GM18519 (cell line): ENCODE measurements at regions not wholly inside any gene's neighbourhood (a gene's known extent, or its start where the extent isn't known, plus 50 kb on each side); places are given as distances from the start of the nearest gene placed in this dataset.
"Not testable (repeated sequence)": the region's sequence is repeated elsewhere in the genome, so short reads cannot be mapped to it uniquely, and the experiment has no call there.

ENCODE experiments used
- ATAC-seq: cut with Tn5 transposase; IDR thresholded peaks from one replicate; pipeline ENCODE4 v1.9.1; 2021; ENCODE audit warnings: mild to moderate bottlenecking, moderate library complexity; ENCODE audit not compliant: unreplicated experiment, low FRiP score

DNA sequence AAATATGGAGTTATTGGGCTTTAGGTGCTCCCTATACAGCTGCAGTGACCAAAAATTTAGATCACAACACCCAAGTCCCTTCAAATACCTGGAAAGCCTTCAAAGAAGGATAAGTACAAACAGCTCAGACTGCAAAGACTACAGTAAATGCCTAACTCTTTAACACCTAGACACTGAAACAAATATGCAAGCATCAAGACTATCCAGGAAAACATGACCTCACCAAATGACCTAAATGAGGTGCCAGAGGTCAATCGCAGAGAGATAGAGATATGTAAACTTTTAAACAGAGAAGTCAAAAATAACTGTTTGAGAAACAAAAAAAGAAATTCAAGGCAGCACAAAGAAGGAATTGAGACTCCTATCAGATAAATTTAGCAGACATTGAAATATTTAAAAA is 753.8 kb upstream of the B3GALT2 start:
- ATAC-seq, result no peak

DNA sequence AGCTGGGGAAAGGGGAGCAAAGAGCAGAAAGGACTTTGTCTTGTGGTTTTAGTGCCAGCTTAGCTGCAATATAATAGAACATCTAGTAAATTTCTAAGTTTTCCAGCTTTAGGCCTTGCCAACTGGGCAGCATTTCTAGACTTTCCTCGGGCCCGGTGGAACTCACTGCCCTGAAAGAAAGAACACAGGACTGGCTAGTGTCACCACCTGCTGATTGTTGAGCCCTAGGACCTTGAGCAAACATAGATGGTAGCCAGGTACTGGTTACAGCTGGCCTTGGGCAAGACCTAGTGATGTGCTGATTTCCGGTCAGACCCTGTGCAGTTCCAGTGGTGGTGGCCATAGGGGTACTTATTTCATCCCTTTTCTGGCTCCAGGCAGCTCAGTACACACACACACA is 753.2 kb upstream of the B3GALT2 start:
- ATAC-seq, result no peak

DNA sequence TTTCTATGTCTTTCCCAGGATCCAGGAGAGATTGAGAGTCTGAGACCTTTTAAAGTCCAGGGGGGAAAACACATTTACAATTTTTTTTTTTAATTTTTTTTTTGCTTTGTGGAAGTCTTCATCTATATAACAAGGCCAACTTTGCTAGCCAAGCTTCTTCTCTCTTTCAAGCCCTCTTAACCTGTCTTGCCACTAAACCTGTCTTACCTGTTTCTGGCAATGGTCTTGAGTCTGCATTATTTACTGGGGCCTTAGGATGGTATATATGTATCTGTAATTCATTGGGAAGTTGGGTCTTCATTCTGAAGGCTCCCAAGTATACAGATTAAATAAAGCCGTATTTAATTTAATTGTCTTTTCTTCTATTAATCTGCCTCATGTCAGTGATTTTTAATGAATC is 750.9 kb upstream of the B3GALT2 start:
- ATAC-seq, result no peak

DNA sequence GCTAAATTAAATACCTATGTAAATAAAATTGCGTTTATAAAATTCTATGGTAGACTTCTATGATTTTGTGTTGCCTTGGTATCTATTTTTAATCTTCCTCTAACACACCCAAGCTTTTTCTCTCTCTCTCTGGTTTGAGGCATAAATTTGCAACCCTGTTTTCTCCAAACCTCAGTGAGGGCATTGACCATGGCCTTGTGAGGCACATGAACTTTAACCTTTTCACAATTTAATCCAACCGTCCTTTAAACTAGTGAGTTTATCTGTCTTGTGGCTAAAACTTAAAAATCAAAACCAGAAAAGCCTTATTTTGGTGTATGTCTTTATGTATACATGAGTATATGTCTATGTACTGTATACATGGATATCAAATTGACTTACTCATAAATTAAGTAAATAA is 746.6 kb upstream of the B3GALT2 start:
- ATAC-seq, result no peak

DNA sequence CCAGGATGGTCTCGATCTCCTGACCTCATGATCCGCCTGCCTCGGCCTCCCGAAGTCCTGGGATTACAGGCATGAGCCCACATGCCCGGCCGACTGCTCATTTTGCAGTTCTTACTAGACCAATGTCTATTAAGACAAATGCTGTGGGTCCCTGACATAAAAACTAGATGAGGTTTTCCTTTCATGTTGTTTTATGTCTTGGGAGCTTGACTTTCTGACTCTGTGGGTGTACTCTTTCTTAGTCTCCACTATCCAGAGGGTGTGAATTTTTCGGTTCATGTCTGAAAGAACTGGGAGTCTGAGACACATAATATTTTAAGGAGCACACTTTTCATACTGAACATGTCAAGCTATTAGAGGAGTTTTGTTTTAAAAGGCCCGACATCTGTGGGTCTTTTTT is 744.9 kb upstream of the B3GALT2 start:
- ATAC-seq, result no peak

DNA sequence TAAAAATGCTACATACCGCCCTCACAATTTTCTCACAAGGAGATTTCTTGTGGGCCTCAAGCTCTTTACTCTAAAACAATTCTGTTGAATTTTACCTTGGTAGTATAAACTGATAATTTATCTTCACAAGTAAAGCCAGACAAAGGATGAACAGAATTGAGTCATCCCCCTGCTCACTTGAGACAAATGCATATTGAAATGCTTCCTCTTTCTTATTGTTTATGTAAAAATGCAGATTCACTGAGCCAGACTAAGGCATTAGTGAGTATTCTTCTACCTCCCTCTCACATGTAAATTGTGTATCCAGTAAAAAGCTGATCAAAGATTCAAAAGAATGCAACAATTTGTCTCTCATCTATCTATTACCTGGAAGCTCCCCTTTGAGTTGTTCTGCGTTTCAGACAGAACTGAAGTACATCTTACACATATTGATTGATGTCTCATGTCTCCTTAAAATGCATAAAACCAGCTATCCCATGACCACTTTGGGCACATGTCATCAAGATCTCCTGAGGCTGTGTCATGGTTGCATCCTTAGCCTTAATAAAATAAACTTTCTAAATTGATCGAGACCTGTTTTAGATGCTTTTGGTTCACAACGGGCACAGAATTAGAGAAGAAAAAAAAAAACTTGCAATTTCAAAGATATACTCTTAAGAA is 743.1 kb upstream of the B3GALT2 start:
- ATAC-seq, result no peak

DNA sequence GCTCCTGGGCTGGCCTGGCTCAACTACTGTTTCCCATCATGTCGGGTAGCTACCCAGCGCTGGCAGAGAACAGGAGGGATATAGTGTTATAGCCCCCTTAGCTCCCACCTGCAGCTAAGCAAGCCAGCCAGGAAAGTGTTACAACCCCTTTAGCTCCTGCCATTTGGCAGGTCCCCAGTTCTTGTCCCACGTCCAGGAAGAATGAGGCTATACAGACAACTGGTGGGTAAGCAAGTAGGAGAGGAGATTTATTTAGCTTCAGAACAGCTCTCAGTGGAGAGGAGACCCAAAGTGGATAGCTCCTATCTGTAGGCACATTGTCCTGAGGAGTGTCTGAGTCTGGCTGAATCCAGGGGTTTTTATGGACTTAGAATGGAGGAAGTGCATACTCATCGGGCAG is 741.1 kb upstream of the B3GALT2 start:
- ATAC-seq, result no peak

DNA sequence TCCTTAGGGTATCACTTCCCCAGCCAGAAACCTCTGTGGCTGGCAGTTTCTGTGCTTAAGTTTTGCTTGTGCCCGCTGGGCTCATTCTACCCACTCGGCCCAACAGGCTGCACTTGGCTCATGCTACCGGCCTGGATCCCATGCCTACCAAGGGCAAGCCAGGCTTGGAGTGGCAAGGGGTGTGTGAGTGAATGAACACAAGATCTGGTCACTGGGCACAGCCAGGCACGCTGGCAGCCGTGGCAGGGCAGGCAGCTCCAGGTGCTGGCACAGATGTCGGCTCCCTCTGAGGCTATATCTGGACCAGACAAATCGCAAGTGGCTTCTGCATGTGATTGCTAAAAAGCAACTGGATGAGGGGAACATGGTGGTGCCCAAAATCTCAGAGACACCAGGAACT is 740.5 kb upstream of the B3GALT2 start:
- no peak for ATAC-seq

DNA sequence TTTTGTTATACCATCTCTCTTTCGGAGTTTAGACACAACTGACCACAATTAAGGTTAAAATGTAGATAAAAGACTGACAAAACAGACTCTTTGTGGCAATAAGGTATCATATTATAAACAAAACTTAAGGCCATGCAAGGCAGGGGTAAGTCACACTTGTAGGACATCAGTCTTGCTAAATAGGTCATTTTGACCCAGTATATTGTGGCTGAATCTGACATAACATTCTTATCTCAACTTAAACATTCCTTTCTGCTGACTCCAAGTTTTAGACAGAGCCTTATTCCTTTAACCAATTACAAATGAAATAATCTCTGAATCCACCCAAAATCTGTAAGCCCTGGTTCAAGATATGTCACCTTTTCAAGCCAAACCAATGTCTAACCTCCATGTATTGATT is 733.4 kb upstream of the B3GALT2 start:
- no peak for ATAC-seq

DNA sequence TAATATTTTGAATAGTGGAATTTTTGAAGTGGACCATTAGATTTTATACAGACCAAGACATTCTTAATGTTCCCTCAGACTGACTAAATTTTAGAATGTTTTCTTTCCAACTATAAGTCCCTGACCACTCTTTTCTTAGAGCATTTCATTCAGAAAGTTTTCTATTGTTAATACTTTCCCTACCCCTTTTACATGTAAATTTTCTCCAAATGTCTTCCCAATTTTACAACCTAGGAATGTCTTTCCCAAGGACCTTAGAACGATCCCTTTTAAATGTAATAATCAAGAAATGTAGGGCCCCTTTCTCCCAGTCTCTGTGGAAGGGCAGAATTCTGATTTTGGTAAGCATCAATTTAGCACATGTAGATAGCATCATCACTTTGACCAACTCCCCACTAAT is 730.0 kb upstream of the B3GALT2 start:
- no peak for ATAC-seq

DNA sequence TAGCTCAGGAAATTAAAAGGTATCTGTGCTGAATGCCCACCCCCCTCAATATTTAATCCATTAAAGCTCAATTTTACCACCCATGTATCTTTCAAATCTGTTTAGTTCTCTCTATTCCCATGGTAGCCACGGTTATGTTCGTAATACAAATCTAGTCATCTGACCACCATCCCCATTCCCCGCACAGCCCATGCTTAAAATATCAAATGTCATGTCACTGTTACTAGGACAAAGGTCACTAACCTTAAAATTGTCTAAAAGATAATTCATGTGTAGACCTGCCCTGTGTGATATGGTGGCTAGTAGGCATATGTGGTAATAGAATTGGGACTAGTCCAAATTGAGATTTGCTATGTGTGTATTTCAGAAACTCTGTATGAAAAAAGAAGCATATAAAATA is 728.5 kb upstream of the B3GALT2 start:
- ATAC-seq, result no peak

DNA sequence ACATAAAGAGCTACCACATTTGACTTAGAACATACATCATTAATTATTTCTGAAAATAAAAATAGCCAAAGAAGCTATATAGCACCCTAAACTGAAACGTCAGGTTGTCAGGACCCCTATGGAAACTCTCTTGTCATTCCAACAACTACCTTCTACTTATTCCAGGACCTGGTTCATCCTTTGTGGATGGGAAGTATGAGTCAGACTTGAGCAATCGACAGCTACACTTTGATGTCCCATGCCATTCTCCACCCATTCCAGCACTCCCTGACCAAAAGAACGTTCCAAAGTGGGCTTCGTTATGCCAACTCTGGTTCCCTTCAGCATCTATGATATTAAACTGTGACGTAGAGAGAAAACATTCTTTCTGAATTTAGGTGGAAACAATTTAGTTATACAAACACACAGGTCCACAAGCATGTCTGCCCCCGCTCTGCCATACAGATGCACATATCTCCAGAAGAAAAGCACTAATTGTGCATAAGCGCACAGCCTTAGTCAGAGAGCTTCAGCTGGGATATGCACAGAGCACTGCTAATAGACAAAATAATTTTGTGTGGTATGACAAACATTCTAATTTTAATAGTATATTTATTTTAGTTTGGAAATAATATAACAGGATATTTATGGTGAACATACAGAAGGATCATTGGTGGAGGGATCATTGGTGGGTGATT is 723.1 kb upstream of the B3GALT2 start:
- no peak for ATAC-seq

DNA sequence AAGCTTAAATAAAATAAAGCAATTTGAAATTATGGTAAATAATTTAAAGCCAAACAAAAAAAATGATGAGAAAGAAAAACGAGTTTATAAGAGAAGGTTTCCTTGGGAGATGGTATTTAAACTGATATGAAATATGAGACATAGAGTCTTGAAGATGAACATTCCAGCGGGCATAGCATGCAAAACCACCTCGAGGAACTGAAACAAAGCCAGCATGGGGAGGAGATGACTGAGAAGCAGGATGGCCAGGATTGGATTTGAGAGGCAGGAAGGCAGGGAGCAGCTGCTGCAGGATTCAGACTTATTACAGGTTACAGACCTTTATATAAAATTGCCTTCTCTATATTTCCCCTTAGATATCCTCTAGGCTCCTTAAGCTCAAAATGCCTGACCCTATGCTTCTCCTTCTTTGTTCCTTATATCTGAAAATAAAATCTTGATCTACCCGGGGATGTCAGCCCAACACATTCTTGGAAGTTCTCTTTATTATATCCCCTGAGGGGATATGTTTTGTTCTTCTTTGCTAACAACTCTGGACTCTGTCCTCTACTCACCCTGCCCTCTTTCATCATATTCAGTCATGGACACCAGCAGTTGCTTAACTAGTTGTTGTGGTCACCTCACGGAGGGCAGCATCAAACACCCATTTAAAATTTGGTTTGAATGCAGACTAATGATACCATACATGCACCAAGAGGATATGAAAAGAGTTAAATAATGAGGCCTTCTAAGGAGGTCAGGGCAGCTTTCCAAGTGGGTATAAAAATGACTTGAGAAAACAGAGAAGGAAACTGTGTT is 719.1 kb upstream of the B3GALT2 start:
- ATAC-seq, result no peak

DNA sequence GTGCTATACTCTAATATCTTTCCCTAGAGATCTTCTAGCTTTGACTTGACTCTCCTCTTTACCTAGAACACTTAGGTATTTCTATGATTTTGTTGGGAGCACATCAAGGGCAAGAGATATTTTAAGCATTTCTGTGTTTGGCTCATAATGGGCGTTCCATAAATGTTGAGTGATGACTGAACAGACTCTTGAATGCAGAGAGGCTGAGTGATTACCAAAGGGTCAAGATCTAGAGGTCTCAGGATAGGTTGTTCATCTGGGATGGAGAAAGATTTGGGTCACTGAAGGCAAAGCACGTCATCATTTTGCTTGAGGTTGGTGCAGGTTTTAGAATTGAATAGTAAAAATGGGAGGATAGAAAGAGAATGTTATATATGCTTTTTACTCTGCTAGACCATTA is 705.4 kb upstream of the B3GALT2 start:
- no peak for ATAC-seq

DNA sequence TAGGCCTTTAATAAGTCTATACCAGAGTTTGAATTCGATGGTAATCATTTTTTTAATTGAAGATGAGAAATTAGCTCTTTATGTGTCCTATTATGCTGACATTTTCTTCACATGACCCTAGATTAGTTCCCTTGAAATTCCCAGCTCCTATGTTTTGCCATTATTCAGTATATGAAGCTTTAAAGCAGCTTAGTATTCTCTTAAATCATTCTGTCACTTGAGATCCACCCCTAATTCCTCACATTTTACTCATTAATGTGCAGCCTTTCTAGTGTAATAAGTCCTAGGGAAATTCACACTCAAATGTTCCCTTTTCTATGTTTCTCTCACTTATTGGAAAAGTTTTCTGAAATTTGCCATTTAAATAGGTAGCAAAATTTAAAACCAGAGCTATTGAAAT is 704.5 kb upstream of the B3GALT2 start:
- no peak for ATAC-seq

DNA sequence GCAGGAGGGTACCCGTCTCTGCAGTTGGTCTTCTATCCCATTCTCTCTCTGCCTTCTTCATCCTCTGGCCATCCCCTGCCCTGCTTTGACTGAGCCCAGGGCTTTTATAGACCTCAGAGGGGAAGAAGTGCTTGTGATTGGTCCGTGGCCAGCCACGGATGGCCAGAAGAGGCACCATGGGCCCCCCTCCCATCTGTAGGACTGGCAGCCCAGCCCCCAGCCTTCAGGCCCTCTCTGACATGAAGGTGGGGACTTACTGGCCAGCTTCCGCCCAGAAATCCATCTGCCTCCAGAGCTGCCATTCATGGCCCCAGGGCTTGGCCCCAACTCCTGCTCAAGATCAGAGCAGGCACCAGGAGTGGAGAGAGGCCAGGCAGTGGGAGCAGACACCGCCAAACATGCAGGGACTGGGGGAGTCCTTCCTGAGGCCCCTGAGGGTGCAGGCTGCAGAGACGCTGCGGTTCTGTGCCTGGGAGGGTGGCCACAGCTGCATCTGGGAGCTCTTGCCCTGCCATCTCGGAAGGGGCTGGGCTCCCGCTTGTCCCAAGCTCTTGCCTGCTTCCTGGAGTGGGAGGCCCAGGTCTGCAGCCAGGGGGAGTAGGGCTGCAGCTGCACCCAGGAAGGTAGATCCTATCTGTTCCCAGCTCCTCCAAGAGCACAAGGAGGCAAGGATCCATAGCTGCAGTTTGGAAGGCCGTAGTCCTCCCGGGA is 698.6 kb upstream of the B3GALT2 start:
- no peak for ATAC-seq

DNA sequence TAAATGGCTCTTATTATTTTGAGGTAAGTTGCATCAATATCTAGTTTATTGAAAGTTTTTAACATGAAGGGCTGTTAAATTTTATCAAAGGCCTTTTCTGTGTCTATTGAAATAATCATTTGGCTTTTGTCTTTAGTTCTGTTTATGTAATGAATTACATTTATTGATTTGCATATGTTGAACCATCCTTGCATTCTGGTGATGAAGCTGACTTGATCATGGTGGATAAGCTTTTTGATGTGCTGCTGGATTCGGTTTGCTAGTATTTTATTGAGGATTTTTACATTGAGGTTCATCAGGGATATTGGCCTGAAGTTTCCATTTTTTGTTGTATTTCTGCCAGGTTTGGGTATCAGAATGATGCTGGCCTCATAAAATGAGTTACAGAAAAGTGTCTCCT is 691.5 kb upstream of the B3GALT2 start:
- not testable (repeated sequence) for ATAC-seq

DNA sequence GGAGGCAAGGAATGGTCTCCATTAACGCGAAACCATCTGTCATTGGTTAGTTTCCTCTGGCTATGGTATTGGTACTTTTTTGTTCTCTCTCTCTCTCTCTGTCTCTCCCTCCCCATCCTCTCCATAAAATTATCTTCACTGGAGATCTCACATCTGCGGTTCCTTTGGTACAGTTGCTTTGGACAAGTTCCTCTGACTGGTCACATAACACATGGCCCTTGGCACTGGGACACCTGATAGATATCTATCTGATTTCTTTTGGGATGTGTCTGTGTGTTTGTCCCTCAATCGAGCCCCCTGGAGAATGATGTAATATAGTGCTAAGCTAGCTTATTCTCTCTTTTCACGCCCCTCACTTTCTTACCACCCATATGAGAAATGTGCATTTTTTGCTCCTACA is 682.0 kb upstream of the B3GALT2 start:
- no peak for ATAC-seq

DNA sequence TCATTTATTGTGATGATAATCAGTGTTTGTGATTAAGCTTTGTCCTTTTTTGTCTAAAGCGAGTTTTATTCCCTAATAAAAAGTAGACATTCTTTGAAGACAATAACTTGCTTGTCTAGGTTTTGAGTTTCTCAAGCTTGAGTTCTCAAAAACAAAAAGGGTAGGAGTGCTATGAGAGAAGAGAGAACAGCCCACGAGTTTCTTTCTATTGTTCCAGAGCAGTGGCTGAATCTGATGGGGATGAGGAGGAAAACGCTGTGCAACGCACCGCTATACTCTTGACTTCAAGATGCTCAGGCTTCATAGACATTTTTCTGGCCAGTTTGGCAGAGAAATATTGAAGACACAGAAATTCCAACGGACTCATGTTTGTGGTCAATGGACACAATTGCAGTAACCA is 669.8 kb upstream of the B3GALT2 start:
- ATAC-seq, result no peak

DNA sequence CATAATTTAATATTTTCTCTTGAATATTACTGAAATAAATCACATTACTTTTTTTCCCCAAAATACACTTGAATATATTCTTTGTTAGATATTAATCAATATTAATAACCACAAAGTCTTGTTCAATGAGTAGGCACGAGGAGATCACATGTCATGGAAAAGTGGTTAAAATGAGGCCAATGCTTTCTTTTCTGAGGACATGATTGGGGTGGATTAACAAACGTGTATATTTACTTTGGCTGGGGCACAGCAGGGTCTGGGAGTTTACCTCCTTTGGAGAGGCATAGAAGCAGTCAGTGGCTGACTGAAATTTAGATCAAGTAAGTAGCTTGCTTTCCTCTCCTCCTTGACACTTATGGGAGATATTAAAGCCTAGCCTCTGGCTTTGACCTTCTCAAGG is 664.3 kb upstream of the B3GALT2 start:
- no peak for ATAC-seq
